Smooth muscle cell (in vitro differentiated cells): ENCODE measurements at regions not wholly inside any gene's neighbourhood (a gene's known extent, or its start where the extent isn't known, plus 50 kb on each side); places are given as distances from the start of the nearest gene placed in this dataset.

ENCODE experiments used
- DNase-seq: peaks from one replicate; lab custom pipeline; 2025; ENCODE audit not compliant: unreplicated experiment; lab: John Stamatoyannopoulos, UW
- H2AFZ ChIP-seq: fragments of 200-600 bp; sonication (generic); 2 replicates; pipeline ENCODE4 v1.6.0; 2016; ENCODE audit warnings: antibody characterized with exemption, low read depth, mild to moderate bottlenecking
- H3F3A ChIP-seq: fragments of 200-600 bp; sonication (generic); 2 replicates; pipeline ENCODE4 v1.6.0; 2017; ENCODE audit warnings: antibody characterized with exemption, low read depth
- H3K27ac ChIP-seq: fragments of 200-600 bp; sonication (generic); 2 replicates; pipeline ENCODE4 v1.5.1; 2016; ENCODE audit warnings: low read depth, mild to moderate bottlenecking
- H3K27me3 ChIP-seq: fragments of 200-600 bp; sonication (generic); 2 replicates; pipeline ENCODE4 v1.6.1; 2016; ENCODE audit warnings: low read depth, mild to moderate bottlenecking
- H3K36me3 ChIP-seq: fragments of 200-600 bp; sonication (generic); 2 replicates; pipeline ENCODE4 v1.5.1; 2016; ENCODE audit warnings: low read depth
- H3K4me1 ChIP-seq: fragments of 200-600 bp; sonication (generic); 2 replicates; pipeline ENCODE4 v1.5.1; 2016; ENCODE audit warnings: low read depth
- H3K4me2 ChIP-seq: fragments of 200-600 bp; sonication (generic); 2 replicates; pipeline ENCODE4 v1.6.0; 2016; ENCODE audit warnings: mild to moderate bottlenecking
- H3K4me3 ChIP-seq: fragments of 200-600 bp; sonication (generic); 2 replicates; pipeline ENCODE4 v1.5.1; 2016; ENCODE audit warnings: mild to moderate bottlenecking
- H3K79me2 ChIP-seq: fragments of 200-600 bp; sonication (generic); 2 replicates; pipeline ENCODE4 v1.6.0; 2016; ENCODE audit warnings: low read depth, mild to moderate bottlenecking
- H3K9ac ChIP-seq: fragments of 200-600 bp; sonication (generic); 2 replicates; pipeline ENCODE4 v1.6.0; 2016; ENCODE audit warnings: low read depth
- H3K9me3 ChIP-seq: fragments of 200-600 bp; sonication (generic); replicated peaks from 2 replicates; pipeline ENCODE4 v1.5.1; 2016; ENCODE audit warnings: low read depth
- H4K20me1 ChIP-seq: fragments of 200-600 bp; sonication (generic); 2 replicates; pipeline ENCODE4 v1.6.0; 2016; ENCODE audit warnings: low read depth
- WGBS: methylation state at CpG from one replicate; pipeline ENCODE4 v1.1.7; 2016; ENCODE audit warnings: low lambda C conversion rate; 5-methylcytosine and 5-hydroxymethylcytosine counted together
- TF ChIP-seq, protein P1 (sequence below): fragments of 200-600 bp; sonication (generic); IDR thresholded peaks from 2 replicates; pipeline ENCODE4 v1.5.1; 2017; ENCODE audit warnings: borderline replicate concordance, mild to moderate bottlenecking, antibody characterized with exemption; ENCODE audit not compliant: insufficient read depth, poor library complexity, severe bottlenecking

DNA sequence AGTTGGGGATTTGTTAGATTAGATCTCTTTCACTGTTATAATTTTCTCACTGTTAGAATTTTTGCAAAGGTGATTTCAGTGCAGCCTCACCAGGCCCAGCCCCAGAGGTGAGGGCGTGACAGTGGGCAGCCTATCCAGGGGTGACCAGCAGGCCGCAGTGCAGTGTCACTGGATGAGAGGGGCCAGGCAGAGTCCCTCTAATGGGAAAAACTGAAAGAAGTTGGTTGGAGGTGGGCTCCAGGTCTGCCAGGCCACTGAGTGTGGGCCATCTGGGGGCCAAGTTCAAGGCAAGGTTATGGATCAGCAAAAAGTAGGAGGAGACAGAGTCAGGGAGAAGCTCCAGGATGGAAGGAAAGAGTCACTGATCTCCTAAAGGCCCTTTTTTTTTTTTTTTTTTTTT, 90.5 kb upstream of the SDK1 start:
- 98% methylated on average over 2 of the region's 2 CpGs for WGBS
- H3K27ac ChIP-seq, result no peak overlapping the region
- H3F3A ChIP-seq, result no peaks in the 10 kb centered on the region
- H3K9me3 ChIP-seq, result no peaks in the 10 kb centered on the region
- no peaks in the 10 kb centered on the region for H4K20me1 ChIP-seq
- H3K36me3 ChIP-seq, result no peaks in the 10 kb centered on the region
- H3K4me1 ChIP-seq, result no peaks in the 10 kb centered on the region
- H3K4me3 ChIP-seq, result no peak overlapping the region
- no peaks in the 10 kb centered on the region for H3K27me3 ChIP-seq
- H3K9ac ChIP-seq, result no peak overlapping the region
- TF ChIP-seq, protein P1, sequence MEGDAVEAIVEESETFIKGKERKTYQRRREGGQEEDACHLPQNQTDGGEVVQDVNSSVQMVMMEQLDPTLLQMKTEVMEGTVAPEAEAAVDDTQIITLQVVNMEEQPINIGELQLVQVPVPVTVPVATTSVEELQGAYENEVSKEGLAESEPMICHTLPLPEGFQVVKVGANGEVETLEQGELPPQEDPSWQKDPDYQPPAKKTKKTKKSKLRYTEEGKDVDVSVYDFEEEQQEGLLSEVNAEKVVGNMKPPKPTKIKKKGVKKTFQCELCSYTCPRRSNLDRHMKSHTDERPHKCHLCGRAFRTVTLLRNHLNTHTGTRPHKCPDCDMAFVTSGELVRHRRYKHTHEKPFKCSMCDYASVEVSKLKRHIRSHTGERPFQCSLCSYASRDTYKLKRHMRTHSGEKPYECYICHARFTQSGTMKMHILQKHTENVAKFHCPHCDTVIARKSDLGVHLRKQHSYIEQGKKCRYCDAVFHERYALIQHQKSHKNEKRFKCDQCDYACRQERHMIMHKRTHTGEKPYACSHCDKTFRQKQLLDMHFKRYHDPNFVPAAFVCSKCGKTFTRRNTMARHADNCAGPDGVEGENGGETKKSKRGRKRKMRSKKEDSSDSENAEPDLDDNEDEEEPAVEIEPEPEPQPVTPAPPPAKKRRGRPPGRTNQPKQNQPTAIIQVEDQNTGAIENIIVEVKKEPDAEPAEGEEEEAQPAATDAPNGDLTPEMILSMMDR, result no peak
- H3K79me2 ChIP-seq, result no peaks in the 10 kb centered on the region
- H3K4me2 ChIP-seq, result no peak overlapping the region
- no peak for DNase-seq
- no peak overlapping the region for H2AFZ ChIP-seq

DNA sequence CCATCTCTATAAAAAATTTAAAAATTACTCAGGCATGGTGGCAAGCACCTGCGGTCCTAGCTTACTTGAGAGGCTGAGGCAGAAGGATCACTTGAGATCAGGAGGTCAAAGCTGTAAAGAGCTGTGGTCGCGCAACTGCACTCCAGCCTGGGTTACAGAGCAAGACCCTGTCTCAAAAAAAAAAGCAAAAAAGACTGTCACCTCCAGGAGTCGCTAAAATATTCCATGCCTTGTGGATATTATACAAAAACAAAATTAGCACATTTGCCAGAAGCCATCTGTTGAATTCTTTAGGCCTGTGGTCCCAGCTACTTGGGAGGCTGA, 87.0 kb upstream of the SDK1 start:
- H2AFZ ChIP-seq, result no peak overlapping the region
- H3K27ac ChIP-seq, result no peak overlapping the region
- H3K4me1 ChIP-seq, result no peaks in the 10 kb centered on the region
- H3K27me3 ChIP-seq, result no peaks in the 10 kb centered on the region
- H4K20me1 ChIP-seq, result no peaks in the 10 kb centered on the region
- DNase-seq, result no peak
- no peaks in the 10 kb centered on the region for H3K79me2 ChIP-seq
- H3K4me3 ChIP-seq, result no peak overlapping the region
- H3F3A ChIP-seq, result no peaks in the 10 kb centered on the region
- TF ChIP-seq, protein P1, result no peak
- no peak overlapping the region for H3K9ac ChIP-seq
- no peaks in the 10 kb centered on the region for H3K36me3 ChIP-seq
- H3K9me3 ChIP-seq, result no peaks in the 10 kb centered on the region
- H3K4me2 ChIP-seq, result no peak overlapping the region
- WGBS, result 83% methylated on average over 4 of the region's 4 CpGs

DNA sequence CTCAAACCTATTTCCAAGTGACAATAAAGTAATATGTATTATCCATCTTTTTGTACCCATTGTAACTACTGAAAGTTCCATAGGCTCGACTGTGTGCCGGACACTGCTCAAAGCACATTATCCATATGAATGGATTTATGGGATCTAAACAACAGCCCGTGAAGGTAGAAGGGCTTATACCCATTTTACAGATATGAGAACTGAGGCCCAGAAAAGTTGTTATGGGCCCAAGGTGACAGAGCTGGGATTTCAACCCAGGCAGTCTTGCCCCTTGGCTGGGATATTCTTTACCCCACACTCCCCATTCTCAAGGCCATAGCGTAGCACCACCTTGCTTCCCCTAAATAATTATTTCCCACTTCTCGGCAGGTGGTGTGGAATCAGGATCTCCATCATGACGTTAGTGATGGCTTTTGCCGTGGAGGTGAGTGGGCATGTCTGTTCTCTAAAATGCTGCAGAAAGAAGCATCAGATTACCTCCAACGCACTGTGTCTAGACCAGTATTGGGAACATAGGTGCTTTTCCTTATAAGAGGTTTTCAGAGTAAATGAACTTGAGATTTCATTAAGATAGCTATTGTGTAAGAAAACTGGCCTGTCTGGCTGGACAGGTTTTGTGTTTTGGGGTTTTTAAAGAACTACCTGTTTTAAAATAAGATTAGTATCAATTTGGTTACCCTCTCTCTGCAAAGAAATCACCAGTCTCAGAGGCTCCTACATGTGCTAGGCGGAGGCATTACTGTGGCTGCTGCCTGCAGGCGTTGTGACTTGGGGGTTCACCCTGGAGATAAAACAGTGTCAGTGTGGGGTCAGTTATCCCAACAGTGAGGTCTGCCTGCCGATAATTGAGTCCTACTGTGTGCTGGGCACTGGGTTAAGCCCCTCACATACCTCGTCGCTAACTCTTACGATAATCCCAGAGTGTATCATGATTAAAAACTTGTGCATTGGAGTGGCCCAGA, 85.1 kb upstream of the SDK1 start:
- Histone ChIP-seq H3K79me2 (no peaks in the 10 kb centered on the region), H4K20me1 (no peaks in the 10 kb centered on the region), H3K27ac (no peak overlapping the region), H3K4me3 (no peak overlapping the region), H3K27me3 (no peaks in the 10 kb centered on the region), H3K9me3 (no peaks in the 10 kb centered on the region), H3K4me1 (no peaks in the 10 kb centered on the region), H3F3A (no peaks in the 10 kb centered on the region), H3K4me2 (no peak overlapping the region), H2AFZ (no peak overlapping the region), H3K36me3 (no peaks in the 10 kb centered on the region), H3K9ac (no peak overlapping the region)
- TF ChIP-seq, protein P1, result no peak
- DNase-seq, result no peak
- WGBS, result 80% methylated on average over 14 of the region's 14 CpGs

DNA sequence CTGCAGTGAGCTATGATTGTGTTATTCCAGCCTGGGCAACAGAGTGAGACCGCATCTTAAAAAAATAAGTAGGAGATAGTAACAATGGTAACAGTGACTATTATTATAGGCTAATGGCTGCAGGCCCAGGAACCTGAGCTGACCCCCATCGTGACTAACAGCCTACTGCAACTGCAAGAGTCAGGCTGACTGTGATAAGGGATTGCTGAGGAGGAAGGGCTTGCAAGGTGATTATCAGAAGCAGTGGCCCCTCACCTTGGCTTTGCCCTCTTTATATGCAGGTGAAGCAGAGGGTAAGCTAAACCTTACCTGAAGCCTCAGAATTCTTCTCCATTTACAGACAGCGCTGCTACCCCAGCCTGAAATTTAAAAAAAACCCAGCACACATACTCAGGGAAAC, 83.9 kb upstream of the SDK1 start:
- no peak for DNase-seq
- no peak overlapping the region for H3K9ac ChIP-seq
- no peak overlapping the region for H2AFZ ChIP-seq
- no peaks in the 10 kb centered on the region for H3F3A ChIP-seq
- WGBS, result 82% methylated on average over 3 of the region's 3 CpGs
- H3K4me1 ChIP-seq, result no peaks in the 10 kb centered on the region
- H4K20me1 ChIP-seq, result no peaks in the 10 kb centered on the region
- no peak overlapping the region for H3K4me3 ChIP-seq
- no peaks in the 10 kb centered on the region for H3K36me3 ChIP-seq
- no peak overlapping the region for H3K27ac ChIP-seq
- H3K4me2 ChIP-seq, result no peak overlapping the region
- no peaks in the 10 kb centered on the region for H3K9me3 ChIP-seq
- TF ChIP-seq, protein P1, result no peak
- H3K27me3 ChIP-seq, result no peaks in the 10 kb centered on the region
- H3K79me2 ChIP-seq, result no peaks in the 10 kb centered on the region
